ENCODE measurements at regions not wholly inside any gene's neighbourhood (a gene's known extent, or its start where the extent isn't known, plus 50 kb on each side); places are given as distances from the start of the nearest gene placed in this dataset.

GRCh38 chr7:49636400-49636799, 137.0 kb upstream of the VWC2 start:
- no peak for TF ChIP-seq POLR2AphosphoS5 (IDR thresholded peaks at IDR 0.05; ENCODE audit: insufficient read depth in 1 of 2, low read depth in 1 of 2)
- no peak for TF ChIP-seq CTCF (IDR thresholded peaks at IDR 0.05)
